H54 (cell line): ENCODE measurements at regions not wholly inside any gene's neighbourhood (a gene's known extent, or its start where the extent isn't known, plus 50 kb on each side); places are given as distances from the start of the nearest gene placed in this dataset.
"Not testable (repeated sequence)": the region's sequence is repeated elsewhere in the genome, so short reads cannot be mapped to it uniquely, and the experiment has no call there.

Source experiments
- DNase-seq: peaks from one replicate; pipeline ENCODE4 v3.0.0; 2011; ENCODE audit warnings: low spot score, mixed read lengths; ENCODE audit not compliant: insufficient read length
- FAIRE-seq: peaks from 3 replicates; lab custom pipeline; 2011; peaks lifted over from hg19 to GRCh38; lab: Jason Lieb, UNC
- POLR2A ChIP-seq: IDR thresholded peaks from 2 replicates; pipeline ENCODE4 v1.6.1; 2011; ENCODE audit warnings: low read depth, mild to moderate bottlenecking, low read length

DNA sequence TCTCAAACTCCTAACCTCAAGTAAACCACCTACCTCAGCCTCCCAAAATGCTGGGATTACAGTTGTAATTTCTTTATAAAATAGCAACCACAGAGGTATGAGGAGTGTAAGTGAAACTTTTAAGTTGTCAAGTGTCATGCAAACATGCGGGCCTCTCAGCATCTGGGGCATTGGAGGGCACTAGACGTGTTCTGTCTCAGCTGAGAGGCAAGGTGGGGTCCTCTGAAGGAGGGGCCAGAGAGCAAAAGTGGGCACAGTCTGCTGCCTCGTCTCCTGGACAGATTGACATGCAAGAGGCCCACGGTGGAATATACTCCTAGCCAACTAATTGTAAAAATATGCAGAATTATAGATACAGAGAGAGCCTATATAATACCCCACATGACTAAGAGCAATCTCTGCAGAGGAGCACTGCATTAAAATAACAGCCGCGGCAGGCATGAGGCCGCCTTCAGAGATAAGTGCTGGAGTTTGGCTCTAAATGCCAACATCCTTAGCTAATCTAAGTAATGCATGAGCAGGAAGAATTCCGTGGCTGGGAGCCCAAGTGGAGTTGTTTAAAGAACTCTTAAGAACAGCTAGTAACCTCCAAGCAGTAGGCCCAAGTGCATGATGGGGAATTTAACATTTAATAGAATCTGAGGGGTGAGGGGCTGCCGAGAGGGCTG is 87.8 kb upstream of the RNU6-1 start:
- no peak for TF ChIP-seq POLR2A
- FAIRE-seq (no peak), DNase-seq (peak; percentile 35)

DNA sequence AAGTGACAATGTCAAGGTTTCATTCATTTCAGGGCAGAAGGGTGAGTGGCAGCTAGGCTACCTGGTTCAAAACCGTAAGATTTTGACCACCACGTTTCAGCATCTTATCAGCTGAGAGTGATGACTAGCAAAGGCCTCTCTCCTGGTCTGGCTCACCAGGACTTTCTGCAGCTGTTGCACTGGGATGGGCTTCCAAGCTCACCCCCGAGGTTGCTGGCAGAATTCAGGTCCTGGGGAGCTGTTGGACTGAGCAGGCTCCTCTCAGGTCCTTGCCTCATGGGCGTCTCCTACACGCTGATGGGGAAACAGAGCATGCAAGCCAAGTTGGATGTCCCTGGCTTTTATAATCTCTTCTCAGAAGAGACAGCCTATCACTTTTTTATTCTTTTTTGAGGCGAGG is 88.8 kb upstream of the RNU6-1 start:
- no peak for FAIRE-seq

DNA sequence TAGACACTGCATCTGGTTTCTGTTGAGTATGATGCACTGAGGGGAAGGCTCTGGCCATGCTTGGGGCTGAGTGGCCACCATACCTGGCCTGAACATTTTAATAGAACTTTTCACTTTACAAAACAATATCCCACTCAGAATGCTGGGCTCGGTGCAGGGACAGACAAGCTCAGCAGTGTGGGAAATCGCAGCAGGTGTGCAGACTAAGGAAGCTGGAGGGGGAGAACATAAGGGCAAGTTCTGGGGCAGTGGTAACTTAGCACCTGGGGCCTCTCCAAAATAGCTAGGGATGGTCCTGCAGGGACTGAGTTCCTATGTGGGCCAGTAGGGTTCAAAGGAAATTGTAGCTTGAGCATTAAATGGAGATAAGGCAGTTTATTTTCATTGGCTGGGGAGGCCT is 90.9 kb upstream of the RNU6-1 start:
- FAIRE-seq (no peak), DNase-seq (no peak)
- TF ChIP-seq POLR2A: no peak

More for the DNA sequence above, 88.8 kb upstream of the RNU6-1 start:
- TF ChIP-seq POLR2A: no peak
- no peak for DNase-seq

DNA sequence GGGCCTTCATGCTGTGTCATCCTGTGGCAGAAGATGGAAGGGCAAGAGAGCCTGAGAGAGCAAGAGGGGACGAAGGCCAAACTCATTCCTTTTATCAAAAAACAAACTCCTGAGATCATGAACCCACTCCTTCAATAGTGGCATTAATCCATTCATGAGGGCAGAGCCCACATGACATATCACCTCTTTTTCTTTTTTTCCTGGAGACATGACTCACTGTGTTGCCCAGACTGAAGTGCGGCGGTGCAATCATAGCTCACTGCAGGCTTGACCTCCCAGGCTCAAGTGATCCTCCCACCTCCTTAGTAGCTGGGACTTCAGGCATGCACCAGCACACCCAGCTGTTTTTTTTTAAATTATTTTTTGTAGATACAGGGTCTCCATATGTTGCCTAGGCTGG is 92.0 kb upstream of the RNU6-1 start:
- TF ChIP-seq POLR2A: no peak
- DNase-seq: no peak
- no peak for FAIRE-seq

DNA sequence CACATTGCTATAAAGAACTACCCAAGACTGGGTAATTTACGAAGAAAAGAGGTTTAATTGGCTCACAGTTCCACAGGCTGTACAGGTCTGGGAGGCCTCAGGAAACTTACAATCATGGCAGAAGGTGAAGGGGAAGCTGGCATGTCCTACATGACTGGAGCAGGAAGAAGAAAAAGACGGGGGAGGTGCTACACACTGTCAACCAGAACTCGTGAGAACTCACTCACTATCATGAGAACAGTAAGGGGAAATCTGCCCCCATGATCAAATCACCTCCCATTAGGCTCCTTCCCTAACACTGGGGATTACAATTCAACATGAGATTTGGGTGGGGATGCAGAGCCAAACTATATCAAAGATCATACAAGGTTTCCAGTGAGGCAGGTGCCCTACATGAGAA is 94.3 kb upstream of the RNU6-1 start:
- DNase-seq, FAIRE-seq: not testable (repeated sequence)

DNA sequence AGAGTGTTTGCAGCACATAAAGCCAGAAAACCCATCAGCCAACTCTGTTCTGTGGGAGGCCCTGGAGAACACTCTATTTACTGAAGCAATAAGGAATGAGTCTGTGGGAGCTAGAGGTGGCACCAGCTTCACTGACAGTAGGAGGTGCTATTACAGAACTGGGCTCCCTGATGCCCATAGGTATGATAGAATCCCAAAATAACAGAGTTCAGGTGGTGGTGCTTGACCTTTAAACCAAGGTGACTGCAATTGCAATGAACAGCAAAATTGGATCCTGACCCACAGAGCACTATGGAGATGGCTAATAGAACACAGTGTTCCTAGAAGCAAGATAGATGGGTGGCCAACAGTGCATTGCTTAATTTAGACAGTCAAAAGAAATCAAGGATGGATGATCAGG is 95.4 kb upstream of the RNU6-1 start:
- DNase-seq (no peak), FAIRE-seq (no peak)
- TF ChIP-seq POLR2A: no peak

DNA sequence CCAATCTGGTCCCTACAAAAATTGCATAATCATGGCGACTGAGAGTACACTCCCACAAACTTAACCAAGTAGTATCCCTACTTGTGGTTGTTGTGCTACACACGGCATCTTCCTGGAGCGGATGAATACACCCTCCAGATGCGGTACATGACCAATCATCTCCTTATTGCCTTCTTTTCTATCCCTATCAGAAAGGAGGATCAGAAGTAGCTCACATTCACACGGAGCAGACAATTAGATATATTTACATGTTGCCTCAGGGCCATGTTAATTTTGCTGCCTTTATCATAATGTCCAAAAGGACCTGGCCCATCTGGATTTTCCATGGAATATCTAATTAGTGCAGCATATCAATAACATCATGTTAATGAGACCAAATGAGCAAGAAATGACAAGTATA is 96.4 kb upstream of the RNU6-1 start:
- TF ChIP-seq POLR2A: no peak
- no peak for DNase-seq
- no peak for FAIRE-seq

DNA sequence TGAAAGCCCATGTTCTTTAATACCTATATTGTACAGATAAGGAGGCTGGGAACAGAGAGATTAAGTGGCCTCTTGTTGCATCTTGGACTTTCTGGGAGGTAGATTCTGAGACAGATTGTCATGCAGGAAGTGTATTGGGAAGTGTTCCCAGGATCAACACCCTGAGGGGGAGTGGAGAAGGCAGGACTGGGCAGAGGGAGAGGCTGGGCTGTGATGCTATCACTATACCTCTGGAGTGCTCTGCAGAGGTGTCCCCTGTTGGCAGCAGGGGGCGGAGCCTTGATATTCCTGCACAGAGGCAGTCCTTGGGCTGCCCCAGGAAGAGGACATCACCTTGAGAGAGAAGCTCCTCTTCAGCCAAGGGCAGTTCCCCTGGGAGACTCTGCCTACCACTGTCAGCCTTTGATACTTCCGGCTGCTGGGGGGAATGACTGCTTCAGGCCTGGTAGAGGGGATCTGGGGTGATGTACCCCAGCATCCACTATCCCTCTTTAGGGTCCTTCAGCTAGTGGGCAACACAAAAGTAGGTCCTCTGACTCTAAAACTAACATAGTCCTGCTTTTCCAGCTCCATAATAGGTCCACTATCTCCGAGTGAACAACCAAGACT is 97.4 kb upstream of the RNU6-1 start:
- TF ChIP-seq POLR2A: no peak
- DNase-seq (no peak), FAIRE-seq (no peak)

DNA sequence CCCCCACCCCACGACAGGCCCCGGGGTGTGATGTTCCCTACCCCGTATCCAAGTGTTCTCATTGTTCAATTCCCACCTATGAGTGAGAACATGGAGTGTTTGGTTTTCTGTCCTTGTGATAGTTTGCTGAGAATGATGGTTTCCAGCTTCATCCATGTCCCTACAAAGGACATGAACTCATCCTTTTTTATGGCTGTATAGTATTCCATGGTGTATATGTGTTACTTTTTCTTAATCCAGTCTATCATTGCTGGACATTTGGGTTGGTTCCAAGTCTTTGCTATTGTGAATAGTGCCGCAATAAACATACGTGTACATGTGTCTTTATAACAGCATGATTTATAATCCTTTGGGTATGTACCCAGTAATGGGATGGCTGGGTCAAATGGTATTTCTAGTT is 99.3 kb upstream of the RNU6-1 start:
- FAIRE-seq, DNase-seq: not testable (repeated sequence)

DNA sequence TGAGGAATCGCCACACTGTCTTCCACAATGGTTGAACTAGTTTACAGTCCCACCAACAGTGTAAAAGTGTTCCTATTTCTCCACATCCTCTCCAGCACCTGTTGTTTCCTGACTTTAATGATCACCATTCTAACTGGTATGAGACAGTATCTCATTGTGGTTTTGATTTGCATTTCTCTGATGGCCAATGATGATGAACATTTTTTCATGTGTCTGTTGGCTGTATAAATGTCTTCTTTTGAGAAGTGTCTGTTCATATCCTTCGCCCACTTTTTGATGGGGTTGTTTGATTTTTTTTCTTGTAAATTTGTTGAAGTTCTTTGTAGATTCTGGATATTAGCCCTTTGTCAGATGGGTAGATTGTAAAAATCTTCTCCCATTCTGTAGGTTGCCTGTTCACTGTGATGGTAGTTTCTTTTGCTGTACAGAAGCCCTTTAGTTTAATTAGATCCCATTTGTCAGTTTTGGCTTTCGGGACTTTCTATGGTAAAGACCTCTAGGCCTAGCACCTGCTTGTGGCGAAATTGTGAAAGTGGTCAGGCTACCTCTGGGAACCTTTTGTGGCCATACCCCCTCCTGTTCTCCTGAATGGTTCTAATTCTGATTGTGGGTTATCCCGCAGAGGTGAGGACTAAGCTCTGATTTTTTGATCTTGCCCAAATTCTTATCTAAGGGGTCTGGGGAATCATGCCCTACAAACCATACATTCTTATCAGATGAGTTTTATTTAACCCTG is 99.9 kb upstream of the RNU6-1 start:
- not testable (repeated sequence) for DNase-seq, FAIRE-seq

DNA sequence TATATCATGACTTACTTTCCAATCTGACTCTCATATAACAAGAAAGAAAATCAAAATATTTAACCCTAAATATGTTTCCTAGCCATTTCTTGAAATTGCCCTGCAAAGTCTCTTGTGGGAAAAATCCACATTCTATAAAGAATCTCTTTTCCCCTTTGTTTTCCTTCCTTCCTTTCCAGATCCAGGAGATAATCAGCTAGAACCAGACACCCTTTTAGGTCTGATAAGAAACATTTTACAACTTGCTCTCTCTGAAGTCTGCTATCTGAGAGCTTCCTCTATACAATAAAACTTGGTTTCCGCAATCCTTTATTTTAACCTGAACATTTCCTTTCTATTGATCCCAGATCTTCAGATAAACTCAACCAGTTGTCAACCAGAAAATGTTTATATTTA is 100.5 kb upstream of the RNU6-1 start:
- DNase-seq (no peak), FAIRE-seq (no peak)
- no peak for TF ChIP-seq POLR2A

DNA sequence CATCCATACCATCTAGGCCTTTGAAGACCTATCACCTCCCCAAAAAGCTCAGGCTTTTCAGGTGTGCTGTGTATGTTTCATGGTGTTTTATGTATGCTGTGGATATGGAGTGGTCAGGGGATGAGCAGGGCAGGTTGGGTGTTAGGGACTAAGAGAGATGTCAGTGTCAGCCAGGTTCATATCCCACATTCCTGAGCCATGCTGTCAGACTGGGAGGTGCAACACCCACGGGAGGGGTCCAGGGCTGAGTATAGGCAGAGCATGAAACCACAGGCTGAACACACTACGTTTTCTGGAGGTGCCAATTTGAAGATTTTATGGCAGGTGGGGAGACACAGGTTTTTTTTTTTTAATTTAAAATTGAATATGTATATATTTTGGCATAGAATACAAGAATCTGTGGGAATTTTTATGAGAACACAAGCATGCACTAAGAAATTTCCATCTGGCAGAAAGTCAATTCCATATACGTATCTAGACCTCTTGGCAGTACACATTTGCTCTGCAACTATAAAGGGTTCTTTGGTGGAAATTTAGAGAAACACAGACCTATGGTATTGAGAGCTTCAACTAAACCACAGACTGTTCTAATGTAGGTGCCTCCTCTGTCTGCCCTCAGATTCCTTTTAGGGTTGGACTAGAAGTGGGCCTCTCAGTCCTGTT is 101.9 kb upstream of the RNU6-1 start:
- FAIRE-seq (no peak), DNase-seq (no peak)
- no peak for TF ChIP-seq POLR2A

DNA sequence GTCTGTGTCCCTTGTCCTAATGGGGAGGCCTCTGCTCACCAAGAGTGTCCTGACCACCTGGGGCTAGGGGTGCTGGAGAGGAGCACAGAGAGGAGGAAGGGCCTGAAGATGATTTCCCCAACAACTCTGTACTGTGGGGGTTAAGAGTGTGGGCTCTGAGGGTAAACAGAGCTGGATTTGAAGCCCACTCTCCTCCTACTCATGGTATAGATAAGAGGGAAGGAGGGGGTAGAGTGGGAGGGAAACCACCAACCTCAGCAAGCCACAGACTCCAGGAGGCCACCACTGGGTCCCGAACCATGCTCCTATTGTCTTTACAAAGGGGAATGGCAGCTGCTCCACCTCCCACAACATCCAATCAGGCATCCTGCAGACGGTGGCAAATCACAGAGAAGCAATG is 103.6 kb upstream of the RNU6-1 start:
- TF ChIP-seq POLR2A: no peak
- DNase-seq (no peak), FAIRE-seq (no peak)

DNA sequence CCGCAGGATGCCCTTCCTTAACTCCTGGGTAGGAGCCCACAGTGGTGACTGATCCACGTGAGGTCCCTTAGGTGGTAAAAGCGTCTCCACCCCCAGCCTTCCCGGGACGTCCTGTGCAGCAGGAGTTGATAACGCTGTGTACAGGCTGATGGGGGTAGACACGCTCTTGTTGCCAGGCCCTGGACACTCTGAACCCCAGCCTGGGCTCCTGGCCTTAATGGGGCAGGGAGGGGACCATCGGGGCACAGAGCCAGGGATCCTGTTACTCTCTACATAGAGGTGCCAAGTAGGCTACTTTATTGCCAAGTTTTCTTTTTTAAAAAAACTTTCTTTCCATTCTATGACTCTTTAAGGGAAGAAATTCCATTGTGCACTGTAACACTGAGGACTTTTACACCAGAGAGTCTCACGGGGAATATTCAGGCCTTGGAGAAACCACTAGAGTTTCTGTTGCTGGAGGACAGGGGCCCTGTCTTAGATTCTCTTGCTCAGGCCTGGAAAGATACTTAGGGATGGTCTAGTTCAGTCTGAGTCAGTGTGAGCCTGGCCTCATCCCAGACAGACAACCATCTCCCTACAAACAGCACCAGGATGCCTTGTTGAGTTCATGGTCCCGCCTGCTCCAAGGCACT is 104.3 kb upstream of the RNU6-1 start:
- DNase-seq (no peak), FAIRE-seq (no peak)
- no peak for TF ChIP-seq POLR2A
